K562 (cell line): ENCODE measurements at regions not wholly inside any gene's neighbourhood (a gene's known extent, or its start where the extent isn't known, plus 50 kb on each side); places are given as distances from the start of the nearest gene placed in this dataset.
"Not testable (repeated sequence)": the region's sequence is repeated elsewhere in the genome, so short reads cannot be mapped to it uniquely, and the experiment has no call there.

Experiments used
- ATAC-seq: fragments of 200-7000 bp; cut with Tn5 transposase; 3 replicates; pipeline ENCODE4 v1.9.1; 2020; ENCODE audit warnings: moderate library complexity
- BruUV-seq: library from RNA; stranded (reverse); fragments of 400-500 nt; replicated peaks from 2 replicates; lab custom pipeline; 2021; lab: Mats Ljungman, UMichigan
- CTCF ChIA-PET: fragments of 300-600 bp; formaldehyde crosslinking; extraction: SDS; loops from one replicate; lab custom pipeline; 2021; ENCODE audit warnings: low intra/inter-chr PET ratio; lab: Yijun Ruan, JAX
- POLR2A ChIA-PET: fragments of 300-600, 350-650 bp; sonication (Branson Sonifier 250); formaldehyde crosslinking; extraction: SDS; loops from one replicate; lab custom pipeline; 2021; ENCODE audit warnings: antibody characterized with exemption, inconsistent platforms; lab: Yijun Ruan, JAX
- DNase-seq, 4 experiments: peaks; one replicate each; pipeline versions ENCODE4 v3.0.0 to v3.0.0-alpha.2; 2011 to 2018; ENCODE audit warnings: low spot score in 3 of 4, mixed read lengths in 3 of 4; ENCODE audit errors: extremely low read depth in 1 of 4
- FAIRE-seq: peaks from 2 replicates; lab custom pipeline; 2011; peaks lifted over from hg19 to GRCh38; lab: Jason Lieb, UNC
- H2AFZ ChIP-seq: 2 replicates; pipeline ENCODE4 v1.6.0; 2011; ENCODE audit warnings: low read depth, low read length, control low read depth, inconsistent platforms
- H3K27ac ChIP-seq: fragments of 200-600 bp; 3 replicates; pipeline ENCODE4 v1.8.0; 2011; ENCODE audit warnings: low read depth, mild to moderate bottlenecking, control low read depth, inconsistent platforms, low read length, moderate library complexity, mixed read lengths; ENCODE audit errors: extremely low read depth
- H3K27me3 ChIP-seq, 2 experiments: fragments of 300-600 bp in 1 of 2; 2 replicates in 1 of 2; 3 replicates in 1 of 2; pipeline versions ENCODE4 v1.6.0 to v1.8.0; 2011; ENCODE audit warnings: inconsistent platforms in 2 of 2, low read length in 2 of 2, mild to moderate bottlenecking in 1 of 2, mixed read lengths in 1 of 2, moderate library complexity in 1 of 2; ENCODE audit not compliant: control insufficient read depth in 2 of 2, insufficient read depth in 2 of 2
- H3K36me3 ChIP-seq: fragments of 300-600 bp; 3 replicates; pipeline ENCODE4 v1.8.0; 2011; ENCODE audit warnings: mild to moderate bottlenecking, low read length, inconsistent platforms; ENCODE audit not compliant: control insufficient read depth, insufficient read depth
- H3K4me1 ChIP-seq, 2 experiments: fragments of 200-600 bp in 1 of 2; replicated peaks in 1 of 2; 2 replicates in 1 of 2; 3 replicates in 1 of 2; pipeline versions ENCODE4 v1.5.1 to v1.8.0; 2011; ENCODE audit warnings: inconsistent platforms in 2 of 2, low read length in 2 of 2, mild to moderate bottlenecking in 1 of 2, mixed read lengths in 1 of 2, moderate library complexity in 1 of 2; ENCODE audit not compliant: control insufficient read depth in 2 of 2, insufficient read depth in 2 of 2
- H3K4me2 ChIP-seq: 2 replicates; pipeline ENCODE4 v1.6.1; 2011; ENCODE audit warnings: low read length, control low read depth, inconsistent platforms, mixed read lengths; ENCODE audit not compliant: insufficient read depth
- H3K4me3 ChIP-seq: fragments of 200-600 bp; sonication (generic), shearing (Covaris generic); 2 replicates; pipeline ENCODE4 v1.5.1; 2016; ENCODE audit warnings: control low read depth, inconsistent platforms
- H3K79me2 ChIP-seq: fragments of 200-600 bp; 3 replicates; pipeline ENCODE4 v1.8.0; 2011; ENCODE audit warnings: low read length, inconsistent platforms; ENCODE audit not compliant: control insufficient read depth, insufficient read depth
- H3K9ac ChIP-seq, 2 experiments: 2 replicates each; pipeline versions ENCODE4 v1.6.0 to v1.6.1; 2011; ENCODE audit warnings: low read depth in 2 of 2, low read length in 2 of 2, control low read depth in 1 of 2, inconsistent platforms in 1 of 2, mild to moderate bottlenecking in 1 of 2, mixed read lengths in 1 of 2; ENCODE audit not compliant: insufficient read depth in 1 of 2
- H3K9me1 ChIP-seq: one replicate; pipeline ENCODE4 v1.6.0; 2011; ENCODE audit warnings: inconsistent platforms, mild to moderate bottlenecking, low read length, moderate library complexity; ENCODE audit not compliant: control insufficient read depth, insufficient read depth
- H3K9me3 ChIP-seq: replicated peaks from 2 replicates; pipeline ENCODE4 v1.5.1; 2011; ENCODE audit warnings: low read depth, low read length, inconsistent platforms; ENCODE audit not compliant: control insufficient read depth, insufficient read depth
- H4K20me1 ChIP-seq: replicated peaks from 2 replicates; pipeline ENCODE4 v1.6.1; 2011; ENCODE audit warnings: low read length, inconsistent platforms, mixed read lengths; ENCODE audit not compliant: control insufficient read depth, insufficient read depth
- DACH1 ChIP-seq: fragments of 450-650 bp; IDR thresholded peaks from 2 replicates; pipeline ENCODE4 v1.6.1; 2018; ENCODE audit not compliant: partially characterized antibody
- GATAD2B ChIP-seq: fragments of 450-650 bp; IDR thresholded peaks from 2 replicates; pipeline ENCODE4 v1.6.1; 2017; ENCODE audit warnings: mild to moderate bottlenecking, borderline replicate concordance
- WGBS: fragments of 100-300 bp; shearing (Covaris generic); methylation state at CpG from one replicate; pipeline ENCODE4 v1.1.6; 2016; ENCODE audit warnings: low coverage, mixed read lengths; ENCODE audit not compliant: insufficient coverage; ENCODE audit errors: missing lambda C conversion rate; 5-methylcytosine and 5-hydroxymethylcytosine counted together
- in situ Hi-C: fragments of 300-500 bp; cut with MboI; formaldehyde crosslinking; loops from 4 replicates; pipeline ENCODE4 v1.15.0; 2018; ENCODE audit warnings: inconsistent platforms, mixed read lengths
- intact Hi-C: fragments of 100-400 bp; cut with micrococcal nuclease; formaldehyde crosslinking; loops from 2 replicates; pipeline ENCODE4 v1.14.2; 2022

GRCh38 chr22:21224900-21225299 is 158.7 kb upstream of the RIMBP3B start:
- ATAC-seq, H3K9ac ChIP-seq, H3K4me1 ChIP-seq, intact Hi-C loops, H3K27me3 ChIP-seq, H3K36me3 ChIP-seq, H3K79me2 ChIP-seq, BruUV-seq, H3K9me1 ChIP-seq, H4K20me1 ChIP-seq, H3K27ac ChIP-seq, FAIRE-seq, H2AFZ ChIP-seq, H3K4me2 ChIP-seq, CTCF ChIA-PET, H3K9me3 ChIP-seq, H3K4me3 ChIP-seq, POLR2A ChIA-PET, DNase-seq: not testable (repeated sequence)
- TF ChIP-seq DACH1 (peak; percentile 98), GATAD2B (peak; percentile 70; the same call in 1 of the 2 replicates)
- WGBS = 55% methylated on average over 4 of the region's 7 CpGs
- in situ Hi-C loops = loop anchor here (25.0 kb wide), 1 partner anchor 113 kb away; no protein-coding TSS in a partner anchor

- H3K4me3 ChIP-seq, DNase-seq, H3K27me3 ChIP-seq, H3K4me2 ChIP-seq, H3K9ac ChIP-seq, H3K36me3 ChIP-seq, H3K9me3 ChIP-seq, ATAC-seq, H3K9me1 ChIP-seq, POLR2A ChIA-PET, H2AFZ ChIP-seq, H3K4me1 ChIP-seq, H3K27ac ChIP-seq, intact Hi-C loops, CTCF ChIA-PET, BruUV-seq, in situ Hi-C loops, FAIRE-seq, H4K20me1 ChIP-seq, H3K79me2 ChIP-seq: not testable (repeated sequence)
- WGBS = 1% methylated on average over 12 of the region's 16 CpGs
Observed at GRCh38 chr22:21226901-21227693, 156.5 kb upstream of the RIMBP3B start.

- POLR2A ChIA-PET, H3K36me3 ChIP-seq, DNase-seq, H3K27me3 ChIP-seq, H3K79me2 ChIP-seq, H3K27ac ChIP-seq, intact Hi-C loops, H3K9me1 ChIP-seq, CTCF ChIA-PET, H3K9me3 ChIP-seq, H4K20me1 ChIP-seq, FAIRE-seq, H3K4me2 ChIP-seq, ATAC-seq, H3K9ac ChIP-seq, in situ Hi-C loops, H3K4me1 ChIP-seq, H2AFZ ChIP-seq, H3K4me3 ChIP-seq, BruUV-seq: not testable (repeated sequence)
- WGBS = 0% methylated on average over 2 of the region's 3 CpGs
Observed at GRCh38 chr22:21251435-21251834, 132.1 kb upstream of the RIMBP3B start.
